SH-SY5Y (cell line): ENCODE measurements at regions not wholly inside any gene's neighbourhood (a gene's known extent, or its start where the extent isn't known, plus 50 kb on each side); places are given as distances from the start of the nearest gene placed in this dataset.

Source experiments
- GATA2 ChIP-seq: IDR thresholded peaks from 2 replicates; pipeline ENCODE4 v1.6.1; 2011; ENCODE audit warnings: mild to moderate bottlenecking, low read depth, low read length
- GATA3 ChIP-seq: IDR thresholded peaks from 2 replicates; pipeline ENCODE4 v1.6.1; 2011; ENCODE audit warnings: low read depth, mild to moderate bottlenecking, low read length, moderate library complexity

DNA sequence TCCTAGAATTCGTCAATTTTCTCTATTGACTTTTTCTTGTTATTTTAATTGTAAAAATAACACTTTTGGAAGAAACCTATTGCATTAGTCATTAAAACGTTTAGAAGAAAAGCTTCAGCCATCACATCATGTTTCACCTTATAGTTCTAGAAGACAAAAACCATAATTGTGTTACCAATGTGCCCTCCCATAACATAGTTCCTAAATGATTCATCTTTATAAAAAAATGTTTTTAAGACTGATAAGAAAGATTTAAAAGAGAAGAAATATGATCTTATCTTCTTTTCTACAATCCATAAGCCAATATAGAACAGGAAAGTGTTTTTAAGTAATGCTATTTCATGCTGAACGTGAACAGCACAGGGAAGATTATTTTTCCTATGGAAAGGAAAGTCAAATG, 316.6 kb upstream of the NDST4 start:
- no peak for TF ChIP-seq GATA3
- no peak for TF ChIP-seq GATA2
